ENCODE measurements at regions not wholly inside any gene's neighbourhood (a gene's known extent, or its start where the extent isn't known, plus 50 kb on each side); places are given as distances from the start of the nearest gene placed in this dataset.

GRCh38 chr4:19133315-19133714 is 1111.8 kb upstream of the LCORL start:
- DNase-seq, result no peak

DNA sequence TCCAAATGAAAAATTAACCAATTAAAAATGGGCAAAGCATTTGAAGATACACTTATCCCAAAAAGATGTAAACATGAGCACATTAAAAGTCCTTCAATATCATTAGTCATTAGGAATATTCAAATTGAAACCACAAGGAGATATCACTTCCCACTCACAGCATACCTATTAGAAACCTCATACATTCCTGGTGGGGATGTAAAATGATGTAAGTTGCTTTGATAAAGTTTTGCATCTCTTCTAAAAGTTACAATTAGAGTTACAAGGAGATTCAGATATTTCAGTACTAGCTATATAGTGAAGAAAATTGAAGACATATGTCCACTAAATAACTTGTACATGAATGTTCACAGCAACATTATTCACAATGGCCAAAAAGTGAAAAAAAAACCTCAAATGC is 1109.3 kb upstream of the LCORL start:
- no peak for DNase-seq

GRCh38 chr4:19128176-19128575 is 1106.6 kb upstream of the LCORL start:
- DNase-seq, result no peak

- no peak for DNase-seq
Measured at GRCh38 chr4:19126903-19127302, 1105.3 kb upstream of the LCORL start.

- no peak for DNase-seq
Measured at GRCh38 chr4:19123681-19124080, 1102.1 kb upstream of the LCORL start.

GRCh38 chr4:19119904-19120560 is 1098.5 kb upstream of the LCORL start:
- no peak for DNase-seq

- DNase-seq, result no peak
Measured at GRCh38 chr4:19117022-19117421, 1095.5 kb upstream of the LCORL start.

- no peak for DNase-seq
Measured at GRCh38 chr4:19104176-19104575, 1082.6 kb upstream of the LCORL start.

- no peak for DNase-seq
Measured at GRCh38 chr4:19095491-19096046, 1074.0 kb upstream of the LCORL start.

DNA sequence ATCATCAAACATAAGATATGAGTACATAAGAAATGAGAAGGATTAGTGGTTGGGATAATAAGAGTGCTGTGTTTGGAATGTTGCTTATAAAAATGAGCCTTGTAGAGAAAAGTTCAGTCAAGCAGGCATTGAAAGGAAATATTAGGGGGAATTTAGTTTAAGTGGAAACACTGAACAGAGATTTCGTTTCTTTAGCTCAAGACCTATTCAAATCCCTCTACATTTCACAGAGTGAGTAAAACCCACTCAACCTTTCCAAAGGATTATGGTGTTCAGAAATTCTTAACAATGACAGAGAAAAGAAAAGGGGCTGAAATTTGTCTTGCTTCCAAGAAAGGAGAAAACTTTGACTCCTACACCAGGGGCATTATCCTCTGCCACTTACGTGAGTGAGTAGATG is 1072.4 kb upstream of the LCORL start:
- no peak for DNase-seq

GRCh38 chr4:19092797-19093196 is 1071.2 kb upstream of the LCORL start:
- no peak for DNase-seq

- DNase-seq, result no peak
Measured at GRCh38 chr4:19074036-19074435, 1052.5 kb upstream of the LCORL start.

DNA sequence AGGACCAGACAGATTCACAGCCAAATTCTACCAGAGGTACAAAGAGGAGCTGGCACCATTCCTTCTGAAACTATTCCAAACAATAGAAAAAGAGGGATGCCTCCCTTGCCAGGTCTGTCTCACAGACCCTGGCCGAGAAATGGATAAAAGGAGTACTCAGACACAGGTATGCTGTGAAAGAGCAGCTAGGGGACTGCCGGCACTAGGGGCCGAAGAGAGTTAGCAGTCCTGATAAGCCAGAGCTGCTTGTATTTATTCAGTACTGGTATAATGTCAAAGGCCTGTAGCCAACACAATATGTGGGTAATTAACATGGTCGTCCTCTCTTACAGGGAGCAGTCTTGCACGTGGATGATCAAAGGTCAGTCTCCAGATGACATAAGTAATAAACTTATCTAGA is 1042.1 kb upstream of the LCORL start:
- DNase-seq, result no peak

GRCh38 chr4:19054916-19055315 is 1033.4 kb upstream of the LCORL start:
- DNase-seq, result no peak

GRCh38 chr4:19051831-19052230 is 1030.3 kb upstream of the LCORL start:
- DNase-seq, result no peak

DNA sequence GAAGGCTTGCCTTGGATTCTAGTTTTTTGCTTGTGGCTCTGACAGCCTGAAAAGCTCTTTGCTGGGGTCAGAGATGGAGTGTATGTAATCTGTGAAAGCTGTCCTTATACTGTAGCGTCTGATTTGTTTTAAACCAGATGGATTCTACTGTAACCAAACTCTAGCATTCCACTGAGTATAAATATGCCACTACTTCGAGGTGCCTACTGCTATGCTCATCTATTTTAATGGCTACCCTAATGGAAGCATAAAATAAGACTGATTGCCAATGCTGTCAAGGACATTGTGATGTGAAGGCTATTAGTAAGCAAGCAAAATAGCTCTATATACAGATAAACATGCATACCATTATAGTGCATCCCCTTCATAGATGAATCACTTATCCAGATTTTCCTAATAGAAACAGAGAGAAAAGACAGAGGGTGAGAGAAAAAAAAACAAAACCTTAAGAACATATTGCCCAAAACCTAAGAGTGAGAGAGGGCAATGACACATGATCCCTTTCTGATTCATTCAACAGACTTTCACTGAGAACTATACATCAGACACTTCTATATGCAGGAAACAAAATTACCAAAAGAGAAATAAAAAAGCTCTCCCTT is 1025.8 kb upstream of the LCORL start:
- DNase-seq, result no peak

GRCh38 chr4:19039816-19040215 is 1018.3 kb upstream of the LCORL start:
- no peak for DNase-seq

GRCh38 chr4:19038231-19038630 is 1016.7 kb upstream of the LCORL start:
- no peak for DNase-seq

DNA sequence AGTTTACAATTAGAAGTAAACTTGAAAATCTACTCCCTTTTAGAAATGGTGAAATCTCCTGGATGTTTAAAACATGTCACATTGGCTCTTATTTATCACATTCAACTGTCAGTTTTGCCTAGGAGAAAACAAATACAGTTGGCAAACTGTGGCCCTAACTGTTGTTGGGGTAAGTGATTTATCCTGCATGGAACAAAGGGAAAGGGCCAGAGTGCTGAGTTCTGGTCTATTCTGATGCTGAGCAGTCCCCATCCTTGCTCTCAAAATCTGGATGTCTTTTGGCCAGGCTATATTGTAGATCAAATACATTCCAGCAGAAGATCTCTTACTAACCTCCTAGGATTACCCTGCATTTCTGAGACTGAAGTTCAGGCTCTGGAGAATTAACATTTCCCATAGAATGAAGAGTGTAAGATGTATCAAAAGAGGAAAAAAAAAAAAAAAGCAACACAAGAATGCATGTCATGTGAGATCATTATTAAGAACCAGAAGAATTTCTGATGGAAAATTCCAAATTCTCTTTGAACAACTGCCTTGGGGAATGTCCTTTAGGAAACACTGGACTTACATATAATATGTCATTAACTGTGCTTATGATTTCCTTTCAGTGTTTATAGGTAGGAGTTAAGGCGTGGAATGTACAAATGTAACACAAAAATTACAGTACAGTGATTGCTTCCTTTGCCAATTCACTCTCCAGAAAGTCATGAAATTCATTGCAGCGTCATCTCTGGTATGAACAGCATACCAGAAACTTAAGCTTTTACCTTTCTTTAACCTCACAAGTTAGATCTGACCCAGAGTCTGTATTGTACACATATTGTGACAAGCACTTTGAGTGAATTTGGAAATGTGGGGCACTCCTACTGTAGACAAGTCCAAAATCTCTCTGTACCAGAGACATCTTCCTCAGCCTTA is 1012.5 kb upstream of the LCORL start:
- DNase-seq, result no peak

DNA sequence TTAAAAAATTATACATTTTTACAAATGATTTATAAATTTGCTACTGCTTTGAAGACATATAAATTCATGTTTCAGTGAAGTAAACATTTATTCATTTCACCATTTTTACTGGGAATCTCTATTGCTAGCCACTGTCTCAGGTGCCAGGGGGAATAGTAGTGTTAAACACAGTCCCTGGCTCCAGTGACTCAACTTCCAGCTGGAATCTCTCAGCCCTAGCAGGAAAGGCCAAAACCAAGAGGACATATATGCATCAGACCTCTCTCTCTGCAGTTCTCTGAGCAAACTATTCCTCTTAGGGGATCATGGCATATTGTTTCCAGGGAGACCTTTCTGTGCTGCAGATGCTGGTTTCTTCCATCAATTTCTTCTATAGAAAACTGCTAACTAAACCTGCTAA is 1009.0 kb upstream of the LCORL start:
- DNase-seq, result no peak

DNA sequence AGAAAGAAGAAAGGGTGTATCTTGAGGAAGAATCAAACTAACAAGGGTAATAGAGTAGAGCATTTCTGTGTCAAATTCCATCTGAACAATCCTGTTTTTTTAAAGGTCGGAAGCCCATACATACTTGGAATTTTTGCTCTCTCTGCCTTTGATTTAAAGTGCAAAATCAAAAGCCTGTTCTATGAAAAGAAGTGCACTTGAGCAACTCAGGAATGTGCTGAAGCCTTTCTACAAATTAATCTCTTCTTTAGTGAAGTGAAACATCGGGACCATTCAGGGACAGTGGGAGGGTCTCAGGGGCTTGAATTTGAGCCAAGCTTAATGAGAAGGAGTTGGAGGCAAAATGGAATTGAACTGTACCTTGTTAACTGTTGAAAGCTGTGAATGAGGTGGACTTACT is 1008.5 kb upstream of the LCORL start:
- DNase-seq, result no peak

GRCh38 chr4:19026281-19026680 is 1004.7 kb upstream of the LCORL start:
- DNase-seq, result peak in 7 of 14 donors; percentile 4 to 33 (median 14)

DNA sequence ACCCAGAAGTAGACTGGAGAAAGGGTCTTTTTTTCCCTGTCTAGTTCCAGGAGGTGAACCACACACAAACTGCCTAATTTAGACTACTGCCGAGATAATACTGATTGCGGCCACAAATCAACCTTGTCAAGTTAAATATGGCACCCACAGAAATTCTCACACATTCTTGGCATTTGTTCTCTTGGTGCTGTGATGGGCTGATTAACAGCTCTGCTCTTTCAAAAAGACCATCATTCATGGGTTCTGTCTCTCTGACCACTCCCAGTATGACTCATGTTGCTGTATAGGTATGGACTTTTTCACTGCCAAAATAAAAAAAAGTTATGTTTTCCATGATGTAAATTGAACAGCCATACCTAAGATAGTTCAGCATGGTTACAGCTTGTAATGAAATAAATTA is 1003.5 kb upstream of the LCORL start:
- DNase-seq, result no peak

All from C1 segment of cervical spinal cord (tissue), 14 donors.